ENCODE measurements at regions not wholly inside any gene's neighbourhood (a gene's known extent, or its start where the extent isn't known, plus 50 kb on each side); places are given as distances from the start of the nearest gene placed in this dataset.

DNA sequence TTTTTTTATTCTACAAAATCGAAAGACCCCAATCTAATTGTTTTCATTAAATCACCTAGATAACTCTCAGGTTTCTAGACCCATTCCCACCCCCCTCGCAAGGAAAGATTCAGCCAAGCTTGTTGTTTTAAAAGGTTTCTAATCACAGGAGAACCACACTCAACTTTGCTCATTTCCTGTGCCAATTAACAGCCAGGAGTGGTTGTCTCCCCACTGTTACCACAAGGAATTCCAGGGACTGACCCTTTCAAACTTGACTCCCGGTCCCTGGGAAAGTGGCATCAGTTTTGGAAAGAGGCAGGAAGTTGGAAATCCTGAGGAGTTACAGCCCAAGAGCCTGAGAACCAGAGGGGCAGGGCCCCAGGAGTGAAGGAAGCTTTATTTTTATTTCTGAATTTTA is 561.3 kb upstream of the JAG1 start:
- ATAC-seq = peak in 1 of 4 donors; percentile 24

DNA sequence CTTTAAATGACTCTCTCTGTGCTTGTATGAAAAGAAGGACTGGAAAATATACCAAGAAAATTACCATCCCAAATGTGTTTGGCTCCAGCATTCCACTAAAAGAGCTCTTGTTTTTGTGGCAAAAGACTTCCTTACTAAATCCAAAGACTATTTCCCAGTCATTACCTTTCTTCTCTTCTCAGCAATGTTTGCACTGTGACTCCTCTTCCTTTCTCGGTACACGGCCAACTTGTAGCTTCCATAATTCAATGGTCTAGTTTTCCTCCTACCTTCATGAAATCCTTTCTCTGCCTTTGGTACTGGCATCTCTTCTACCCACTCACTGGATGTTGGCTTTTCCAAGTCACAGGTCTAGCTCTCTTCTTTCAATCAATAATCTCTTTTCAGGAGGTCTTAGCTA is 568.5 kb upstream of the JAG1 start:
- Histone ChIP-seq H3K4me3 (no peak overlapping the region), H3K4me1 (peaks cover 0 to 8% (median 0%) of the 10 kb centered on the region in 12 donors), H3K9me3 (no peaks in the 10 kb centered on the region), H3K36me3 (no peaks in the 10 kb centered on the region), H3K27ac (no peak overlapping the region), H3K27me3 (no peaks in the 10 kb centered on the region)
- TF ChIP-seq POLR2A (IDR thresholded peaks at IDR 0.05) = no peak
- TF ChIP-seq, protein P1, sequence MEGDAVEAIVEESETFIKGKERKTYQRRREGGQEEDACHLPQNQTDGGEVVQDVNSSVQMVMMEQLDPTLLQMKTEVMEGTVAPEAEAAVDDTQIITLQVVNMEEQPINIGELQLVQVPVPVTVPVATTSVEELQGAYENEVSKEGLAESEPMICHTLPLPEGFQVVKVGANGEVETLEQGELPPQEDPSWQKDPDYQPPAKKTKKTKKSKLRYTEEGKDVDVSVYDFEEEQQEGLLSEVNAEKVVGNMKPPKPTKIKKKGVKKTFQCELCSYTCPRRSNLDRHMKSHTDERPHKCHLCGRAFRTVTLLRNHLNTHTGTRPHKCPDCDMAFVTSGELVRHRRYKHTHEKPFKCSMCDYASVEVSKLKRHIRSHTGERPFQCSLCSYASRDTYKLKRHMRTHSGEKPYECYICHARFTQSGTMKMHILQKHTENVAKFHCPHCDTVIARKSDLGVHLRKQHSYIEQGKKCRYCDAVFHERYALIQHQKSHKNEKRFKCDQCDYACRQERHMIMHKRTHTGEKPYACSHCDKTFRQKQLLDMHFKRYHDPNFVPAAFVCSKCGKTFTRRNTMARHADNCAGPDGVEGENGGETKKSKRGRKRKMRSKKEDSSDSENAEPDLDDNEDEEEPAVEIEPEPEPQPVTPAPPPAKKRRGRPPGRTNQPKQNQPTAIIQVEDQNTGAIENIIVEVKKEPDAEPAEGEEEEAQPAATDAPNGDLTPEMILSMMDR (IDR thresholded peaks at IDR 0.05) = no peak
- ATAC-seq (no peak), DNase-seq (no peak)
- 95 to 99% (median 97%) methylated on average over 2 of the region's 2 CpGs for WGBS, 4 donors
- intact Hi-C loops (cut with DNase I) = no loop called here

More for the DNA sequence above, 561.3 kb upstream of the JAG1 start:
- intact Hi-C loops (cut with DNase I) = no loop called here
- Histone ChIP-seq H3K36me3 (no peaks in the 10 kb centered on the region), H3K4me1 (peaks cover 0 to 24% (median 12%) of the 10 kb centered on the region in 12 donors), H3K27ac (peak overlapping the region in 9 of 12 donors; percentile 15 to 65 (median 25)), H3K4me3 (no peak overlapping the region), H3K9me3 (no peaks in the 10 kb centered on the region), H3K27me3 (no peaks in the 10 kb centered on the region)
- no peak for DNase-seq
- TF ChIP-seq, protein P1 (IDR thresholded peaks at IDR 0.05) = no peak
- TF ChIP-seq POLR2A (IDR thresholded peaks at IDR 0.05) = no peak
- WGBS, 4 donors = 64 to 71% (median 68%) methylated on average over 3 of the region's 3 CpGs

DNA sequence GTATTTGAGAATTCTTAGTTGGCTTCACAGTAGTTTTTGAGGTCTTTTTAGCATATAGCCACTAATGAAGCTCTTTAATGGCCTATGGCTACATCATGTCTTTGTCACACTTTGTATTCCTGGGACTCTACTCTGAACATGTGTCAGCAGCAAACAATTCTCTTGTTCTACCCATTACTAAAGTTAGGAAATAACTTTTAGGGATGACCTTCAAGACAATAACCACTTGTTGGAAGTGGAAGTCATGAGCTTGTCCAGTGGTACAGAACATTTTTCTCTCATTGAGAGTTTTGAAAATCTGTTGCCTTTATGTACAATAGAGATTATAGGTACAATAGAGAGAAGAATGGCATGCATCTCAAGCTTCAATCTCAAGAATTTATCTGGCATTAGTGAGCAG is 571.6 kb upstream of the JAG1 start:
- Histone ChIP-seq H3K27me3 (no peaks in the 10 kb centered on the region), H3K36me3 (no peaks in the 10 kb centered on the region), H3K27ac (no peak overlapping the region), H3K4me3 (no peak overlapping the region), H3K4me1 (peaks cover 0 to 12% (median 0%) of the 10 kb centered on the region in 12 donors), H3K9me3 (no peaks in the 10 kb centered on the region)
- TF ChIP-seq, protein P1 (IDR thresholded peaks at IDR 0.05) = no peak
- ATAC-seq (no peak), DNase-seq (no peak)
- intact Hi-C loops (cut with DNase I) = no loop called here

DNA sequence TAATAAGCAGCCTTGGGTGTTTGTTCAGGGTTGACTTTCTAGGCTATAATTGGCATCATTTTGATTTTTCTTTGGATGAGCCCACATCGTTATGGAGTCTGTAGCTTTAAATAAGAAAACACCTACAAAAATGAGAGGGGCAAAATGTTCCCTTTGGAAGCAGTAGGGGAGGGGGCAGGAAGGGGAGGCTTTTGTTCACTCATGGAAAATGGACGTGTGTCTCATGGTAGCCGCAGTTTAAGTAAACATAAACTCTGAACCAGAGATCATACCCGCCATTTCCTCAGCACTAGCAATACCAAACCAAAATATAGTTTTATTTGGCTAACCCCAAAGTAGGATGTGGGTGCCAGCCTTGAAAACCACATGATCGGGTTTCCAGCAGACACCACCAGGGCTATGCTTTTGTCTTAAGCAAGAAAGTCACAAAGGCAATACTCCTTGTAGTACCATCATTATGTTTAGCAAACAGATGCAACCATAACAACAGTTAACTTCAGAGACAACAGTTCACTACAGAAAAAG is 572.5 kb upstream of the JAG1 start:
- 81 to 91% (median 86%) methylated on average over 5 of the region's 5 CpGs for WGBS, 4 donors
- Histone ChIP-seq H3K9me3 (no peaks in the 10 kb centered on the region), H3K4me3 (no peak overlapping the region), H3K36me3 (no peaks in the 10 kb centered on the region), H3K27me3 (no peaks in the 10 kb centered on the region), H3K27ac (no peak overlapping the region), H3K4me1 (peaks cover 0 to 12% (median 0%) of the 10 kb centered on the region in 12 donors)
- ATAC-seq = no peak
- no peak for DNase-seq
- intact Hi-C loops (cut with DNase I) = no loop called here
- TF ChIP-seq POLR2A (IDR thresholded peaks at IDR 0.05) = no peak
- TF ChIP-seq, protein P1 (IDR thresholded peaks at IDR 0.05) = no peak
